ENCODE measurements at regions not wholly inside any gene's neighbourhood (a gene's known extent, or its start where the extent isn't known, plus 50 kb on each side); places are given as distances from the start of the nearest gene placed in this dataset.

- Histone ChIP-seq H3K4me1 (ENCODE audit: control insufficient read depth, insufficient read depth, low read length) (peaks cover 28% of the 10 kb centered on the region), H2AFZ (ENCODE audit: control insufficient read depth, low read depth, low read length) (no peak overlapping the region), H3K27ac (ENCODE audit: control insufficient read depth, insufficient read depth) (no peak overlapping the region), H3K4me2 (ENCODE audit: control insufficient read depth, insufficient read depth) (no peak overlapping the region), H4K20me1 (ENCODE audit: control insufficient read depth, insufficient read depth) (no peaks in the 10 kb centered on the region), H3K4me3 (no peak overlapping the region), H3K9ac (ENCODE audit: control insufficient read depth, insufficient read depth, low read length) (no peak overlapping the region), H3K36me3 (ENCODE audit: control insufficient read depth in 2 of 2, insufficient read depth in 2 of 2, low read length in 1 of 2) (no peaks in the 10 kb centered on the region), H3K9me3 (replicated peaks; ENCODE audit: control insufficient read depth, insufficient read depth, low read length) (no peaks in the 10 kb centered on the region), H3K27me3 (replicated peaks in 1 of 2; ENCODE audit: control insufficient read depth in 2 of 2, insufficient read depth in 2 of 2, low read length in 1 of 2) (no peaks in the 10 kb centered on the region), H3K79me2 (ENCODE audit: control insufficient read depth, insufficient read depth, low read length) (peaks cover 2% of the 10 kb centered on the region; the same call in 1 of the 2 replicates)
- in situ Hi-C loops (cut with MboI) (loop anchor here (10.0 kb wide), 1 partner anchor 66 kb away; no protein-coding TSS in a partner anchor), intact Hi-C loops (cut with micrococcal nuclease; ENCODE audit: unreplicated experiment) (no loop called here)
- ChIA-PET RAD21 (ENCODE audit: unreplicated experiment) (interaction anchor here (3.3 to 4.9 kb wide), 3 partner anchors 9 to 63 kb away, joined by 19 to 52 read pairs (median 25); no protein-coding TSS in a partner anchor), CTCF (interaction anchor here (5.1 kb wide), 1 partner anchor 12 kb away, joined by 41 read pairs; no protein-coding TSS in a partner anchor), SMC1A (ENCODE audit: uncharacterized antibody, unreplicated experiment) (interaction anchor here (1.0 to 5.6 kb wide), 7 partner anchors 9 to 99 kb away, joined by 3 to 87 read pairs (median 5); no protein-coding TSS in a partner anchor), POLR2A (interaction anchor here (0.8 to 7.6 kb wide), 5 partner anchors 8 to 89 kb away, joined by 3 to 97 read pairs (median 13); partner anchors contain the start of gene CHD2)
- no TSS peak for BruUV-seq (replicated peaks)
- WGBS (ENCODE audit: insufficient coverage, insufficient replicate concordance, low lambda C conversion rate, missing lambda C conversion rate), result 75% methylated on average over 16 of the region's 16 CpGs
- ATAC-seq, result no peak
- no peak for DNase-seq (ENCODE audit: low read depth, low spot score)
- no peak for FAIRE-seq
- TF ChIP-seq IKZF1 (conservative IDR thresholded peaks at IDR 0.05), result no peak
- no peak for TF ChIP-seq POLR2AphosphoS5 (IDR thresholded peaks at IDR 0.05; ENCODE audit: low read length)
- no peak for TF ChIP-seq USF2 (IDR thresholded peaks at IDR 0.05; ENCODE audit: borderline replicate concordance, low read depth, low read length)
- TF ChIP-seq BMI1 (IDR thresholded peaks at IDR 0.05; ENCODE audit: borderline replicate concordance), result no peak
- TF ChIP-seq POLR2AphosphoS2 (IDR thresholded peaks at IDR 0.05; ENCODE audit: low read depth, low read length), result no peak
- no peak for TF ChIP-seq JUND (IDR thresholded peaks at IDR 0.05; ENCODE audit: low read depth, low read length)
- no peak for TF ChIP-seq DPF2 (IDR thresholded peaks at IDR 0.05)
- TF ChIP-seq SMAD1 (IDR thresholded peaks at IDR 0.05; ENCODE audit: low read depth, partially characterized antibody), result no peak
- no peak for TF ChIP-seq RFX5 (IDR thresholded peaks at IDR 0.05; ENCODE audit: low read depth, low read length)
- no peak for TF ChIP-seq RAD51 (IDR thresholded peaks at IDR 0.05)
- no peak for TF ChIP-seq NBN (IDR thresholded peaks at IDR 0.05)
- TF ChIP-seq HDGF (IDR thresholded peaks at IDR 0.05), result no peak
- no peak for TF ChIP-seq CHD2 (IDR thresholded peaks at IDR 0.05; ENCODE audit: borderline replicate concordance, low read depth, low read length)
- no peak for TF ChIP-seq POLR2A (IDR thresholded peaks at IDR 0.05; ENCODE audit: low read depth, low read length)
- no peak for TF ChIP-seq FOXM1 (IDR thresholded peaks at IDR 0.05; ENCODE audit: low read depth, low read length)
- TF ChIP-seq, protein P1, sequence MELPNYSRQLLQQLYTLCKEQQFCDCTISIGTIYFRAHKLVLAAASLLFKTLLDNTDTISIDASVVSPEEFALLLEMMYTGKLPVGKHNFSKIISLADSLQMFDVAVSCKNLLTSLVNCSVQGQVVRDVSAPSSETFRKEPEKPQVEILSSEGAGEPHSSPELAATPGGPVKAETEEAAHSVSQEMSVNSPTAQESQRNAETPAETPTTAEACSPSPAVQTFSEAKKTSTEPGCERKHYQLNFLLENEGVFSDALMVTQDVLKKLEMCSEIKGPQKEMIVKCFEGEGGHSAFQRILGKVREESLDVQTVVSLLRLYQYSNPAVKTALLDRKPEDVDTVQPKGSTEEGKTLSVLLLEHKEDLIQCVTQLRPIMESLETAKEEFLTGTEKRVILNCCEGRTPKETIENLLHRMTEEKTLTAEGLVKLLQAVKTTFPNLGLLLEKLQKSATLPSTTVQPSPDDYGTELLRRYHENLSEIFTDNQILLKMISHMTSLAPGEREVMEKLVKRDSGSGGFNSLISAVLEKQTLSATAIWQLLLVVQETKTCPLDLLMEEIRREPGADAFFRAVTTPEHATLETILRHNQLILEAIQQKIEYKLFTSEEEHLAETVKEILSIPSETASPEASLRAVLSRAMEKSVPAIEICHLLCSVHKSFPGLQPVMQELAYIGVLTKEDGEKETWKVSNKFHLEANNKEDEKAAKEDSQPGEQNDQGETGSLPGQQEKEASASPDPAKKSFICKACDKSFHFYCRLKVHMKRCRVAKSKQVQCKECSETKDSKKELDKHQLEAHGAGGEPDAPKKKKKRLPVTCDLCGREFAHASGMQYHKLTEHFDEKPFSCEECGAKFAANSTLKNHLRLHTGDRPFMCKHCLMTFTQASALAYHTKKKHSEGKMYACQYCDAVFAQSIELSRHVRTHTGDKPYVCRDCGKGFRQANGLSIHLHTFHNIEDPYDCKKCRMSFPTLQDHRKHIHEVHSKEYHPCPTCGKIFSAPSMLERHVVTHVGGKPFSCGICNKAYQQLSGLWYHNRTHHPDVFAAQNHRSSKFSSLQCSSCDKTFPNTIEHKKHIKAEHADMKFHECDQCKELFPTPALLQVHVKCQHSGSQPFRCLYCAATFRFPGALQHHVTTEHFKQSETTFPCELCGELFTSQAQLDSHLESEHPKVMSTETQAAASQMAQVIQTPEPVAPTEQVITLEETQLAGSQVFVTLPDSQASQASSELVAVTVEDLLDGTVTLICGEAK (IDR thresholded peaks at IDR 0.05; ENCODE audit: borderline replicate concordance), result no peak
Observed at GRCh38 chr15:92818651-92819277, 81.4 kb upstream of the CHD2 start.
